ENCODE measurements at regions not wholly inside any gene's neighbourhood (a gene's known extent, or its start where the extent isn't known, plus 50 kb on each side); places are given as distances from the start of the nearest gene placed in this dataset.

DNA sequence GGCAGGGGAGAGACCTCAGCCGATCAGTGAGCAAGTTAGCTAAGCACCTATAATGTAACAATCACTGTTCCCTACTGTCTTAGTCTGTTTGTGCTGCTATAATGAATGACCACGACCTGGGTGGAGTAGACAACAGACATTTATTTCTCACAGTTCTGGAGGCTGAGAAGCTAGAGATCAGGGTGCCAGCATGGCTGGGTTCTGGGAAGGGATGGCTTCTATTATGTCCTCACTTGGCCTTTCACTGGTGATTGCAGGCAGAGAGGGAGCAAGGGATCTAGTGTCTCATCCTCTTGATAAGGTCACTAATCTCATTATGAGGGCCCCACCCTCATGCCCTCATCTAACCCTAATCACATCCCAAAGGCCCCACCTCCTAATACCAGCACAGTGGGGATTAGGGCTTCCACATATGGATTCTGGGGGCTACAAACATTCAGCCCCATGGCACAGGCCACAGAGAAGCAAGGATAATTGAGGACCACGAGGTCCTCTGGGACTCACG lies 162.5 kb downstream of the CD83 start:
- H3K27ac ChIP-seq: no peak overlapping the region
- DNase-seq: no peak
- no peaks in the 10 kb centered on the region for H3K27me3 ChIP-seq
- intact Hi-C loops (cut with DNase I): no loop called here
- 81 to 82% methylated on average over 4 of the region's 4 CpGs for WGBS, 2 donors
- no peak for ATAC-seq
- TF ChIP-seq POLR2A (IDR thresholded peaks at IDR 0.05): no peak
- TF ChIP-seq, protein P1, sequence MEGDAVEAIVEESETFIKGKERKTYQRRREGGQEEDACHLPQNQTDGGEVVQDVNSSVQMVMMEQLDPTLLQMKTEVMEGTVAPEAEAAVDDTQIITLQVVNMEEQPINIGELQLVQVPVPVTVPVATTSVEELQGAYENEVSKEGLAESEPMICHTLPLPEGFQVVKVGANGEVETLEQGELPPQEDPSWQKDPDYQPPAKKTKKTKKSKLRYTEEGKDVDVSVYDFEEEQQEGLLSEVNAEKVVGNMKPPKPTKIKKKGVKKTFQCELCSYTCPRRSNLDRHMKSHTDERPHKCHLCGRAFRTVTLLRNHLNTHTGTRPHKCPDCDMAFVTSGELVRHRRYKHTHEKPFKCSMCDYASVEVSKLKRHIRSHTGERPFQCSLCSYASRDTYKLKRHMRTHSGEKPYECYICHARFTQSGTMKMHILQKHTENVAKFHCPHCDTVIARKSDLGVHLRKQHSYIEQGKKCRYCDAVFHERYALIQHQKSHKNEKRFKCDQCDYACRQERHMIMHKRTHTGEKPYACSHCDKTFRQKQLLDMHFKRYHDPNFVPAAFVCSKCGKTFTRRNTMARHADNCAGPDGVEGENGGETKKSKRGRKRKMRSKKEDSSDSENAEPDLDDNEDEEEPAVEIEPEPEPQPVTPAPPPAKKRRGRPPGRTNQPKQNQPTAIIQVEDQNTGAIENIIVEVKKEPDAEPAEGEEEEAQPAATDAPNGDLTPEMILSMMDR (IDR thresholded peaks at IDR 0.05): no peak
- no peaks in the 10 kb centered on the region for H3K9me3 ChIP-seq
- H3K36me3 ChIP-seq (replicated peaks in 1 of 2; ENCODE audit: insufficient read depth in 1 of 2, low read depth in 2 of 2): no peaks in the 10 kb centered on the region
- H3K4me3 ChIP-seq: no peak overlapping the region
- H3K4me1 ChIP-seq: no peaks in the 10 kb centered on the region

DNA sequence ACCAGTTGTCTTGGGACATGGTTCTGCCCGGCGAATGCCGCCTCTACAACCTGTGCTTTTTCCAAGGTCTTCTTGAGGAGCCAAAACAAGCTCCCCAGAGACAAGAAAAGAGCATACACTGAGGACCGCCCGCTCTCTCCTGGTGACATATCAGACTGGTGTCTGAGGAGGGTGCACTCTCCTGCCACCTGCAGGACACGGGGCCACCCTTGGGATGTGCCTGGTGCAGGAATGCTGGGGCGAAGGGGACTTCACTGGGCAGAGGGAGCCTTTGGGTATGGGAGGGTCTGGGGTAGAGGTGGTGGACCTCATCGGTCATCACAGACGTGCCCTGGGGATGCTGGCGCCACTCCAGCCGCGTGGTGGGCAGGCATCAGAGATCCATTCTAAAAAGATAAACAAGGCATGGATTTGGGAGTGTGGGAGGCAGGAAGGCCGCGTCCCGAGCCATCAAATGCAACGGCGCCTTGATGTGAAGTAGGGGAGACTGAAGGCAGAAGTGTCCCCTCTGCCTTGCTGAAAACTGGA lies 163.3 kb downstream of the CD83 start:
- no peak for ATAC-seq
- TF ChIP-seq, protein P1 (IDR thresholded peaks at IDR 0.05): no peak
- TF ChIP-seq POLR2A (IDR thresholded peaks at IDR 0.05): no peak

DNA sequence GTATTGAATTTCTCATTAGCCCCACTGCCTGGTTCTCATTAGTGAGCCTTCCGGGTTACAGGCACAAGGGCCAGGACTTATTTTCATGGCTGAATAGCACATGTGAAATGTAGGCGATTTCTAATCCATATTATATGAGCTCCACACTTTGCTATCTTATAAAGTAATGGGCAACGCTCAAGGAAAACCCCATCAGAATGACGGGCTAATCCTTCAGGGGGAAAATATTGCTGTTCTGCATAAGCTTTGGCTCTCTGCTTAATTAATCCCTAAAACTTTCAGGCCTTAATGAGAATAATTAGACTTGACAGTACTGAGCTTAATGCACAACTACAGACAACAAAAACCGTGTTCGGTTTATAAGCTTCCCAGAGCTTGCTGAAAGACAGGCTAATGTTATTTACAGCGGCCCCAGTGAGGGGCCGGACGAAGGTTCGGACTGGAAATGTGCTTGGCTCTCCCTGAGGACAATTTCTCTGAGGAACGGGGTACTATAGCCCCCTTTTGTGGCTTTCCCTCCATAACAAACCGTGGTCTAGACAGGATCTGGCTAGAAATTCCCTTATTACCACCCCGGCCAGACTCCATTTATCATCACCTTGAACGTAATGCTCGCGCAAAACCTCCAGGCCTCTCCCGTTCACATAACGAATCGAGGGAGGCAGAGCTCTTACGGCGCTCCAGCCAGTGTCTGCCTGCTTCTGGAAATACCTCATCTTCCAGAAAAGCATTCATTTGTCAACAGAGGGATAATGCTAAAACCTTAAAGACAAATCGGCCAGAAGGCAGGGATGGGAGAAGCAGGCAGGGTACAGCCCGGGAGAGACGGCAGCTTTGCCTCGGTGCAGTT lies 164.5 kb downstream of the CD83 start:
- TF ChIP-seq, protein P1 (IDR thresholded peaks at IDR 0.05): no peak
- TF ChIP-seq POLR2A (IDR thresholded peaks at IDR 0.05): no peak
- no peak for DNase-seq
- no peaks in the 10 kb centered on the region for H3K4me1 ChIP-seq
- no peaks in the 10 kb centered on the region for H3K27me3 ChIP-seq
- ATAC-seq: no peak
- no peaks in the 10 kb centered on the region for H3K9me3 ChIP-seq
- no peak overlapping the region for H3K4me3 ChIP-seq
- no peak overlapping the region for H3K27ac ChIP-seq
- no peaks in the 10 kb centered on the region for H3K36me3 ChIP-seq (replicated peaks in 1 of 2; ENCODE audit: insufficient read depth in 1 of 2, low read depth in 2 of 2)
- intact Hi-C loops (cut with DNase I): no loop called here
- 86 to 87% methylated on average over 25 of the region's 25 CpGs for WGBS, 2 donors

More for the DNA sequence above, 163.3 kb downstream of the CD83 start:
- Histone ChIP-seq H3K36me3 (replicated peaks in 1 of 2; ENCODE audit: insufficient read depth in 1 of 2, low read depth in 2 of 2) (no peaks in the 10 kb centered on the region), H3K9me3 (no peaks in the 10 kb centered on the region), H3K27me3 (no peaks in the 10 kb centered on the region), H3K4me3 (no peak overlapping the region), H3K4me1 (no peaks in the 10 kb centered on the region), H3K27ac (no peak overlapping the region)
- DNase-seq: no peak
- WGBS, 2 donors: 91 to 93% methylated on average over 17 of the region's 17 CpGs
- intact Hi-C loops (cut with DNase I): no loop called here

DNA sequence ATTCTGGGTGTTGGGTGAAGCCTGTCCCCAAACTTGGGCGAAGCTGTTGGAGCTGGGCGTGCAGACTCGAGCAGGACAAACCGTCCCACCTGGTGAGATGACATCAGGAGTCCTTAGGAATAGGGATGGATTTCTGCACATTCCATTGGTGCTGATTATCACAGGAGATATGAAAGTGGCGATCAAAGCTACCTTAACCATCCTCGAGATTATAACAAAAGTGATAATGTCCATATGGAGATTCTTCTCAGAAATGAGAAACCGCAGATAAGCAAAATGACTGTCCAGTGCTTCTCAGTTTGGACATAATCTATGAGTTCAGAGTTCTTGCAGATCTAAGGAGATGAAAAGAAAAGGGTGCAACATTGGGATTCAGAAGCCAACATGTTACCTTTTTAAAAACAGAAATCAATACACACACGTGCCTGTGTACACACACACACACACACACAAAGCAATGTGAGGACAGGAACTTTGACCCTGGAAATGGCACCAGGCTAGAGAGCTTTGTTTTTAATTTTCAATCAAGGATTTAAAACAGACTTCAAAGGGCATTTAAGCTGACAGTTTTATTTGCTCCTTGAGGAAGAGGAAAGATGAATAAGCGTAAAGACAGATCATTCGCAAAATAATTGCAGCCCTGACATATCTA lies 165.4 kb downstream of the CD83 start:
- Histone ChIP-seq H3K9me3 (no peaks in the 10 kb centered on the region), H3K27me3 (no peaks in the 10 kb centered on the region), H3K4me1 (no peaks in the 10 kb centered on the region), H3K4me3 (no peak overlapping the region), H3K27ac (no peak overlapping the region), H3K36me3 (replicated peaks in 1 of 2; ENCODE audit: insufficient read depth in 1 of 2, low read depth in 2 of 2) (no peaks in the 10 kb centered on the region)
- 72 to 78% methylated on average over 10 of the region's 10 CpGs for WGBS, 2 donors
- DNase-seq (no peak), ATAC-seq (no peak)
- TF ChIP-seq POLR2A (IDR thresholded peaks at IDR 0.05): no peak
- TF ChIP-seq, protein P1 (IDR thresholded peaks at IDR 0.05): no peak
- intact Hi-C loops (cut with DNase I): no loop called here

Measured in body of pancreas (tissue), 4 donors.